GM12873 (cell line): ENCODE measurements at regions not wholly inside any gene's neighbourhood (a gene's known extent, or its start where the extent isn't known, plus 50 kb on each side); places are given as distances from the start of the nearest gene placed in this dataset.

Experiments used
- CTCF ChIP-seq: IDR thresholded peaks from 2 replicates; pipeline ENCODE4 v1.5.1; 2012; ENCODE audit warnings: low read depth, mild to moderate bottlenecking, moderate library complexity, low read length, control low read depth; ENCODE audit not compliant: insufficient read depth; ENCODE audit errors: missing control alignments

GRCh38 chr3:84042399-84043106 is 916.2 kb upstream of the CADM2 start:
- TF ChIP-seq CTCF: no peak

GRCh38 chr3:84066915-84067314 is 891.9 kb upstream of the CADM2 start:
- no peak for TF ChIP-seq CTCF

- no peak for TF ChIP-seq CTCF
These were observed 885.1 kb upstream of the CADM2 start for GRCh38 chr3:84073664-84074063.

- no peak for TF ChIP-seq CTCF
These were observed 884.0 kb upstream of the CADM2 start for GRCh38 chr3:84074767-84075166.

GRCh38 chr3:84077479-84077878 is 881.3 kb upstream of the CADM2 start:
- no peak for TF ChIP-seq CTCF

- TF ChIP-seq CTCF: no peak
These were observed 876.1 kb upstream of the CADM2 start for GRCh38 chr3:84082726-84083125.

GRCh38 chr3:84092907-84093306 is 865.9 kb upstream of the CADM2 start:
- TF ChIP-seq CTCF: no peak
